Thyroid gland (tissue), 4 donors: ENCODE measurements at regions not wholly inside any gene's neighbourhood (a gene's known extent, or its start where the extent isn't known, plus 50 kb on each side); places are given as distances from the start of the nearest gene placed in this dataset.

Experiments used
- CTCF ChIP-seq, 6 experiments: fragments of 200-600 bp in 3 of 6; fragments of 450-650 bp in 3 of 6; sonication (generic) in 3 of 6; IDR thresholded peaks; one replicate each; pipeline ENCODE4 v1.5.1; 2016 to 2019; ENCODE audit warnings: antibody characterized with exemption in 6 of 6, mild to moderate bottlenecking in 2 of 6, inconsistent platforms in 1 of 6, moderate library complexity in 1 of 6
- POLR2A ChIP-seq, 2 donors: fragments of 450-650 bp; IDR thresholded peaks; one replicate each; pipeline ENCODE4 v1.6.1; 2017; ENCODE audit warnings: antibody characterized with exemption in 2 of 2, mild to moderate bottlenecking in 2 of 2, moderate library complexity in 1 of 2

- TF ChIP-seq POLR2A (IDR thresholded peaks at IDR 0.05) (no peak), CTCF (IDR thresholded peaks at IDR 0.05) (no peak)
Observed at GRCh38 chr4:126761947-126762662, 870.7 kb upstream of the INTU start.
